NCI-H748 (cell line): ENCODE measurements at regions not wholly inside any gene's neighbourhood (a gene's known extent, or its start where the extent isn't known, plus 50 kb on each side); places are given as distances from the start of the nearest gene placed in this dataset.
A peak's percentile ranks its signal among the peaks of the same experiment; 100 is the strongest.
"Not testable (repeated sequence)": the region's sequence is repeated elsewhere in the genome, so short reads cannot be mapped to it uniquely, and the experiment has no call there.

Source experiments
- DNase-seq: peaks from one replicate; lab custom pipeline; 2025; ENCODE audit not compliant: unreplicated experiment; lab: John Stamatoyannopoulos, UW

DNA sequence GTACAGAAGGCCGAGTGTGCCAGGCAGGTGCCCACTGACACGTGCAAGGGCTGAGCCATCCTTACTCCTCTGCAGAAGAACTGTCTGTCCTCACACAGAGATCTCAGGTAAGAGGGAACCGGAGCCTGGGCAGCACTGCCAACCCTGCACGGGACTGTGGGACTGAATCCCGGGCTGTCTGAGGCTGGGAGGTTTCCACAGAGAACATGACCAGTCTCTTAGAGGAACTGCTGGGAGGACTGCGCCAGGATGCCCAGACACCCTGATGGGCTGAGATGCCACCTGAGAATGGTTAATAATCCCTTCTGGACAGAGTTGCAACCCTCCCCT, 302.9 kb upstream of the SFSWAP start:
- DNase-seq = no peak

DNA sequence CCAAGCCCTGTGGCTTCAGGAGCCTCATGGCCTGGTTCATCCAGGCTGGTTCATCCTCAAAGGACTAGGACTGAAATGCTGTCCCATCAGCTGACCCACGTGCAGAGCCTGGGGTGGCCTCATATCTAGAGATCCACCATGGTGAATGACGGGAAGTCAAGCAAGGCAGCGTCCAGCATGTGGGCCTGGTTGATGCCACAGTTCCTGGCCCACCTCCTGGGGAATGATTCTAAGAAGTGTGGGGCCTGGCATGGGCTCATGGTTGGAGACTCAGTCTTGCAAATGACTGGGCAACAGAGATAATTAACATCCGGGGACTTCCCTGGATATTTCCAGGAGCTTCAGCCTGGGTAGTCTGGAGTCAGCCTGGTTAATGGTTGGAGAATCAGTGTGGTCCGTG, 302.4 kb upstream of the SFSWAP start:
- DNase-seq = no peak

DNA sequence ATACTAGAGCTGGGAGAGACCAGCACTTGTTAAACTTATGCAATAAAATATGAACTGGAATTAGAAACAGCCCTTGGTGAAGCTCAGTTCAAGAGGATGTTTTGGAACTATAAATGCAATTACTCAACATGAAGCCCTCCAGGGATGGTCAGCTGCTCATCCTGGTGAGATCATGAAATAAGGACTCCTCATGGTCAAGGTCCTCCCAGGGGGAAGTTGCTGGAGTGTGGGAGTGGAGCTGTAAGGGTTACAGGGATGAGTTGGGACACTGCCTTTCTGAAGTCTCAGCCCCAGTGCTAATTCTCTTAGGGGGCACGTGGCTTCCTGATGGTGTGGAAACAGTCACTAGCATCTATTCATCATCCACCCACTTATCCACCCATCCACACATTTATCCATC, 301.7 kb upstream of the SFSWAP start:
- no peak for DNase-seq

DNA sequence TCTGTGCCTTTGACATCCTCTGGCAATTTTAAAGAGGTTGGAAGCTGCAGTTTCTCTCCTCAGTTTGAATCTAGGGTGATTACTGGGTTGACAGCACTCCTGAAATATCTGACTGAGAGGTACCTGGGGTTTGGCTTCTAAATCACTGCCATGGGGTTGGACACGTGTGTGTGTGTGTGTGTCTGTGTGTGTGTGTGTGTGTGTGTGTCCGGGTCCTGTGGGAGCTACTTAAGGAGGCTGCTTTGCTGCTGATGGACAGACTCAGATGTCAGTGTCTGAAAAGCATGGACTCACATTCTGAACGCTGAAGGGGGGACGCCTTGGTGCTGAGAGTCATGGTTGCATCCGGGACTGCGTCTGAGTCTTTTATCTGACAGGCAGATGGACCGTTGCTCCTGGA, 299.1 kb upstream of the SFSWAP start:
- not testable (repeated sequence) for DNase-seq

DNA sequence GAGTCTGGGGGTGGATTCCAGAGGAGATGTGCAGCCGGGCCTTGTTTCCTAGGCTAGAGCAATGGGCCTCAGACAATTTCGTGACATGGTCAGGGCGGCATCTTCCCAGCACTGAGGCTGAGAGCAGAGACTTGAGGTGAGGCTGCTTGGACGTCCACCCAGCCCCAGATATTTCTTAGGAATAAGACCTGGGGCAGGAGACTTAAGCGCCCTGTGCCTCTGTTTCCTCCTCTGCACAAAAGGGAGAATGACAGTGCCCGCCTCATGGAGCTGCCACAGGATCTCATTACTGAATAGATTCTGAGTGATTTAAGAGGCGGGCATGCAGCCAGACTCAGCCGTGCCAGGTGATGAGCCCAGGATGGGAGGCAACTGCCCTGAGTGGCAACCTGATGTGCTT, 297.9 kb upstream of the SFSWAP start:
- DNase-seq = no peak

DNA sequence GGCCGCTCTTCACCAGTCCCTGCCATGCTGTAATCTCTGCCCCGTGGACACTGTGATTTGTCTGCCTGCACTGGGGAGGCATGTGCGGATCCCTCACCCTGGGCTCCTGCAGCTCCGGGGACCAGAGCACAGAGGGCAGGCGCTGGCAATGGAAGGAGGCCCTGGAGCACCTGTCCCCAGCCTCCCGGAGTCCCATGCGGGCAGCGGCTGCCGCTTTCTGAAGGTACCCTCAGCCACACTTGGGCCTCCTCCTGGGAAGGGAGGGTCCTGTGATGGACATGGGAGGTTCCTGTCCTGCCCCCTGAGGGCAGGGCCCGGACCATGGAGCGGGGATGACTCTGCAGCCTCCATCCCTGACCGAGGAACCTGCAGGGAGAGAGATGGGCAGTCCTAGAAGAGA, 297.4 kb upstream of the SFSWAP start:
- no peak for DNase-seq

DNA sequence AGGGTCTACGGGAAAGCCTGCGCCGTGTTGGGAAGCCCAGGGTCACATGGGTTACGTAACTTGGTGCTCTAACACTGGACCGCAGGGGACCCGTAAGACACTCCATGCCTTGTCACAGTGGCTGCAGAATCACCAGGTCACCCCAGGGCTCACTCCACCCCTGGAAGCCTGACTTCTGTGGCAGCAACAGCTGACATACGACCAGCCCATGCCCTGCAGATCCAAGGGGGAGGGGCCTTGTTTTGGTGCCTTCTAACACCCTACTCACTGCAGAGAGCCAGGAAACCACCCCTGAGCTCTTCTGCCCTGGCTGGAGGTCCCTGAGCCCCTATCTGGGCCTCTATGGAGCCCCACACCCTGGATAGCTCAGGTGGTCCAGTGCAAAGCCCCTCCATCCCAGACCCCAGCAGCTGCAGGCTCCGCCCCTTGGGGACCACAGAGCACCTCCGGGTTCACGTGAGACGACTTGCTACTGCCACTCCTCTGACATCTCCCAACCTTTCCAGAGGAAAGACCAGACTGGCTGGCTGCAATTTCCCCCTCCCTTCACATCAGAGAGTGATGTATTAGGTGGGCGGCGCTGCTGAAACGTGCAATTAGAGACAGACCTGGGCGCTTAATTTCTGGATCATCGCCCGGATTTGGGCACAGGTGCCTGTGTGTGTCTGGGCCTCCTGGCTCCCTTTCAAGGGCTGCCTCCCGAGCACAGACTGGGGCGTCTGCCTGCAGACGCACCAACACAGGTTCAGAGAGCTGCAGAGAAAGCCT, 296.6 kb upstream of the SFSWAP start:
- DNase-seq = not testable (repeated sequence)

DNA sequence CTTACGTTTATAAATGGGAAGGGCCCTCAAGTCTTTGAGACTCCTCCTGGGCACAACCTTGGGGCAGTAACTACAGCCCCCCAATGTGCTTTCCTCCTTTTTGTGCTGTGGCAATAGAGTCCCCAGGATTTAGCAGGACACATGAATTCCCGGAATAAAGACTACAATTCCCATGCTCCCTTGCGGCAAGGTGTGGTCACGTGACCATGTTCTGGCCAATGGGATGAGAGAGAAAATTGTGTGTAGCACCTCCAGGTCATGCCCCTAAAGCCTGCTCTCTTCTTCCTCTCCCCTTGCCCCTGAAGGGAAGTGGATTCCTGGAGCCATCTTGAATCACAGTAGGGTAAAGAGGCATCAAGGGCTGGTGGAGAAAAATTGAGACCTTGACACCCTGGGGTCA, 295.1 kb upstream of the SFSWAP start:
- no peak for DNase-seq

DNA sequence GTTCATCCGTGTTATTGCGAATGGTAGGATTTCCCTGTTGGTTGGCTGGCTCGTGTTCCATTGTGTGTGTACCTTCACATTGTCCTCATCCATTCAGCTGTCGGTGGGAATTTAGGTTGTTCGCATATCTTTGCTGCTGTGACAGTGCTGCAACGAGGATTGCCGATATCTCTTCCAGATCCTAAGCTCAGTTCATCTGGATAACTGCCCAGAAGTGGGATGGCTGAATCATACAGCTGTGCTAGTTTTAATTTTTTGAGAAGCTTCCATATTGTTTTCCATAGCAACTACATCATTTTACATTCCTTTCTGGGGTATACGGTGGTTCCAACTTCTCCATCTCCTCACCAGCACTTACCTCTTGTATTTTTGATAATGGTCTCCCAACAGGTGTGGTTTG, 292.8 kb upstream of the SFSWAP start:
- DNase-seq = no peak

DNA sequence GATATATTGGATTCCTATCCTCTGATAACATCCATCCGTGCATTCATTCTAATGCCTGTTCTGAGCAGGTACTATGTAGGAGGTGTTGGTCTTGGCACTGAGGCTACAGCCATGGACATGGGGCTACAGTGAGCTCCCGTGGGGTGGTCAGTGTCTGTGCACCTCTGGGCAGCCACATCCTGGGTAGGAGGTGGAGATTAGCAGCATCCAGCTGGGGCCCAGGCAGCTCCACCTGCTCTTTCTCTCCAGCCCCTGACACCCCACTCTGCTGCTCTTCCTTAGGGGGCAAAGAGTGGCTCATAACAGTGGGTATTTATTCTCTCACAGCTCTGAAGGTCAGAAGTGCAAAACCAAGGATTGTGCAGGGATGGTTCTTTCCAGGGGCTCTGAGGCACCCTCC, 292.0 kb upstream of the SFSWAP start:
- DNase-seq = no peak

DNA sequence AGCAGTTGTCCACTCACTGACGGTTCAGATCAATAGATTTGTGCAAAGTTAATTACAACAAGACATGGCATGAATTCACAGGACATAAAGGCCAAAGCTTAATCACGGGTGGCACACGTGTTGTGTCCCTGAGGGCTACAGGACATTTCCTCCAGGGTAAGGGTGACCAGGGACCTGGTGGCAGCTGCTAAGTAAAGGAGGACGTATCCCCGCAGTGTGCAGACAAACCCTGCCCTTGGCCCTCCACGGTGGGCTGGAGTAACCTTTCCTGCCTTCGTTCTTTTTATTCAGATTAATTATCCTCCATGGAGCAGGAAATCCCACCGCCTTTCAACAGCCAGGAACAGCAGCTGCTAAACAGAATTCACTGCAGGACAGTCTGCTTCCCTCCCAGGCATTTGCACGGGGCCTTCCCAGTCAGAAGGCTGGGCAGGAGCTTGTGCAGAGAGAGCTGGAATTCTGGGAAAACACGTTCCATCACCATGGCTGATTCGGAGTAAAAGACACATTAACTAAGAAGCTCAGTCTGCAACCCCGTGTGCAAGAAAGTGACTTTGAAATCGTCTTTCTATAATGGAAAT, 289.9 kb upstream of the SFSWAP start:
- DNase-seq = no peak

DNA sequence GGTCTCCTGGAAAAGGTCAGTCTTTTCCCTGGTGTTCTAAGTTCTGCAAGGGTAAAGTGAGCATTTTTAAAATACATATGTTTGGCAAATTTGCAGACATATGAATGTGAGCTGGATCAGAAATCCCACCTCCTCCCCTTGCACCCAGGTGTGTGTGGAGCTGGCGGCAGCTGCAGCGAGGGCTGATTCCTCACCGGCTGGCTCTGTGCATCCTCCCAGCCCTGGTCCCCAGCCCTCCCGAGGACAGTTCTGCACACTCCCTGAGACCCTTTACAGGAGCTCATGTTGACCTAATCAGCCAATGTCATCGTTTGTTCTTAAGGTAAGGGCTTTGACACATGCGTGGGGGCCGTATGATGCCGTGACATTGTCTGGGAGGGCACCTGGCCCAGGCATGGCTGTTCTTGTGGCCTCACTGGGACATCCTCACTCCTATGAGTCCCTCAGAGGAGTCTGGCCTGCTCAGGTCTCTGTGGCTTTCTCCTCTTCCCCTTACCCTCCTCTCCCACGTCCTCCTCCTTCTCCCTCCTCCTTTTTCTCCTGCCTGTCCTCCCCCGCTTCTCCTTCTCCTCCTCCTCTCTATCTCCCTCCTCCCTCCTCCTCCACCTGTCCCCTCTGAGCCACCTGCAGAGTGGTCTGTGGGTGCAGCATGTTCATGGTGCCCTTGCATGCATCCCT, 289.2 kb upstream of the SFSWAP start:
- DNase-seq = no peak

DNA sequence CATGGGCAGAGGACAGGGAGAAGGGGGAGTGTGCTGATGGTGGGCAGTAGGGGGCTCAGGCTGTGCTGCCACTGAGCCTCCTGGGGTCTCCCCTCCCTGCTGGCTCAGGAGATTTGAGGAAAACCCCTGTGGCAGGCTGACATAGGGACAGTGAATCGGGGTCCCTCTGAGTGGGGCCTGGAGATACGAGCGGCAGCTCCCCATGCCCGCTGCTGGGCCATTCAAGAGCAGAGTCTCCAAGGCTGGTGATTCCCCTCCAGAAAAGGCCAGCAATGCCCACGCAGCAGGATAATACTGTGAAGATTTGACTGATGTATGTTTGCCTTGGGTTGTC, 288.7 kb upstream of the SFSWAP start:
- DNase-seq = no peak

DNA sequence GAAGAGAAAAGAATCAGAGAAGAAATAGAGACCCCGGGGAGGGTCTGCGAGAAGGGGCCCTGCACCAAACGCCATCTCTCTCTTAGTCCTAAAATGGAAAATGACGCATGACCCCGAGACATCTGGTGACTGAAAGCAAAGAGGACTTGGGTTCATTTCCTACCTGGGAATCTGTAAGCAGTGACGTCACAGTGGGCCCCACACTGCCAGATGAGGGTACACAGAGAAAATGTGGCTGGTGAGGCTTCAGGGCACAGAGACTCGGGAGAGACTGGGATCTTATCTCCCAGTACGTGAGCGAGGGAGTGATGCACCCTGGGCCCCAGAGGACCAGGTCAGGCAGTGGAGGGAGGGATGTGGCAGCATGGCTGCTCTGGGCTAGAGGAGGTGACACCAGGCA, 288.1 kb upstream of the SFSWAP start:
- no peak for DNase-seq

DNA sequence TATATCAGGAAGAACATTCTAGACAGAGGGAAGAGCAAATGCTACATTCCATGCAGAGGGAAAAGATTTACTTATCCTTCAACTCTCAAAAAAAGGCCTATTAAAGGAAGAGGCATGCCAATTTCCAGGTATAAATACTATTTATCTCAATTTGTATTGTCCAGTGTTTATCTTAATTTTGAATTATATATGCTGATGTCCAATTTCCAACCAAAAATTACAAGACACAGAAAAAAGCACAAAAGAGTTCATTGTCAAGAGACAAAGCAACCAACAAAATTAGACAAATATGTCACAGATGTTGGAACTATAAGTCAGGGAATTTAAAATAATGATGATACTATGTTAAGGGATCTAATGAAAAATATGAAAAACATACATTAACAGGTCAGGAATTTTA, 286.6 kb upstream of the SFSWAP start:
- DNase-seq = no peak

DNA sequence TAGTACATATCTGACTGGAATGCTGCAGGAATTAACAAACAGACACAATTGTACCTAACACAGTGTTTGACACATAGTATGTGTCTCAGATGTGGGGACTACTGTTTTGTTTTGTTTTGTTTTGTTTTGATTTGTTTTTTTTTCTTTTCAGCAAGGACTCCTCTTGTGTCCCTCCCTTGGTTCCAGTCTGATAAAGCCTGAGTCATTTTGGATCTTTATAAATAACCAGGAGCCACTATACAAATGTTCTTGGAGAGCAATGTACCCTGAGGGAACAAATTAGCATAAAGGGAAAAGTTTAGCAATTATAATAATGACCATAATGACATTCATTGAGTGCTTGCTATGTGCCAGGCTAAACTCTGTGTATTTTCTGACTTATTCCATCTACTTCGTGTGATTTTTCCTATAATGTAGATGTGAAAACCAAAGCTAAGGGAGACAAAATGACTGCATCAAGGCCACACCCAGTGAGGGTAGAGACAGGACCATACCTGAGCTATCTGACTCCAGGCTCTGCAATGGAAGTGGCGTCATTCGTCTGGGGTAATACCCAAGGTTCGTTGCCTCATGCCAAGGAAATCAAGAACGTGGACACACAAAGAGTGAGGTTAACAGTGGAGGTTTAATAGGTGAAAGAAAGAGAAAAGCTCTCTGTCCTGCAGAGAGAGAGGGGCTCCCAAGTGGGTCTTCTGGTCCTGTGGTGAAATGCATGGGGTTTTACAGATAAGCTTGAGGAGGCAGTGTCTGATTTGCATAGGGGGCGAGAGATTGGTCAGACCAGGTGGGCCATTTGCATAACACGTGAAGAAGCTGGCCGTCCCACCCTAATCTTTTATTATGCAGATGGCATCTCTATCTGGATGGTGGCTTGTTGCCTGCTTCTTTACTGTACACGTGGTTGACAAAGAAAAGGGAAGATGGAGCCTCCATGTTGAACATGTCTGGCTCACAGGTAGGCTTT, 285.5 kb upstream of the SFSWAP start:
- DNase-seq = no peak

DNA sequence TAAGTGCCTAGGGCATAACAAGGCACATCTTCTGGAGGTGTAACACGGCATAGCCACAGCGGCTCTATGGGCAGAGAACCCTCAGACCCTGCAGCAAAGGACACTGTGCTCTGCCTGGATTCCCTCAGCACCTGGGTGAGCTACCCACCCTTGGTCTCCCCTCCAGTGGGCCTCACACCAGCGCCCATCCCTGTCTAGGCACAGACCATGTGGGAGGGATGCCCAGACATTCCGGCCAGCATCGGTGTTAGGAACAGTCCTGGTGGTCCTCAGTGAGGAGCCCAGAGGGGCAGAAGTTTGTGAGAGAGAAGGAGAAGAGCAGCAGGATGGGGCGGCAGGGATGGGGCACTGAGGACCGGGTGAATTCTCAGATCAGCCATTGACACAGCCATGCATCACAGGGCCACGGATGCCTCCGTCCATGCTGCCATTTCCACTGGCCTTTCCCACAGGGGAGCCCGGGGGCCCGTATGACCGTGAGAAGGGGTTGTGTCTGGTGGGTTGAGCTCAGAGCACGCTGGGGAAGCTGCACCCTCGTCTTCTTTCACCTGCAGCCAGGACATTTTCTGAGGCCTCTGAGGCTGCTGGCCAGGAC, 282.7 kb upstream of the SFSWAP start:
- no peak for DNase-seq

DNA sequence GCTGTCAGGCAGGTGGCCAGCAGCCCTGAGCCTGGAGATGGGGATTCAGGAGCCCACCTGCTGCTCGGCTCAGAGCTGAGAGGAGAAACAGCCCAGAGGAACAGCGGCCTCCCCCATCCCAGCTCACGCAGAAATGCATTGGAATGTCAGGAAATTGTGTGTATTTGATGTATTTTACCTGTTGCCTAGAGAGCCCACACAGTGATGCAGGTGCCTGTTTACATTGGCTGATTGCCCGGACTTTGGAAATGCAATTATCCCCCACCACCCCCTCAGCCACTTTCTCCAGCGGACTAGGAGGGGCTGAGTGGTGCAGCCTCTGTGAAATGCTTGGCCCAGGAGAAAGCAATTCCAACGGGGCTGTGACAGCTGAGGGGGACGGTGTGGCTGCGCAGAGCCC, 281.7 kb upstream of the SFSWAP start:
- DNase-seq = not testable (repeated sequence)

DNA sequence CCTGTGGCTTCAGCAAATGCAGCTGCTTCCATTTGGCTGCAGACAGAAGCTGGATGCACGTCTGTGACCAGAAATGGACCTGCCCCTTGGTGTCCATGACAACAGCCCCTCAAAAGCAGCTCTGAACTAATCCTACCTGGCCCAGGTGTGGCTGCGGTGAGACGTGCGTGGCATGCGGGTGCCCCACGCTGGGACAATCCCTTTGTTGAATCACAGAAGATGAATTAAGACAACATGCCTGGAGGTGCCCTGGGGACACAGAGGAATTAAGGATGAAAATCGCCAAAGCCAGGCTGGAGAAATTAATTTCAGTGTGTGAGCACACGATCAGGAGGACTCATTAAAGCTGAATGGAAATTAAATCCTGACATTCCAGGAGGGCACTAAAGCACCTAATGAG, 281.2 kb upstream of the SFSWAP start:
- DNase-seq = peak; percentile 57

DNA sequence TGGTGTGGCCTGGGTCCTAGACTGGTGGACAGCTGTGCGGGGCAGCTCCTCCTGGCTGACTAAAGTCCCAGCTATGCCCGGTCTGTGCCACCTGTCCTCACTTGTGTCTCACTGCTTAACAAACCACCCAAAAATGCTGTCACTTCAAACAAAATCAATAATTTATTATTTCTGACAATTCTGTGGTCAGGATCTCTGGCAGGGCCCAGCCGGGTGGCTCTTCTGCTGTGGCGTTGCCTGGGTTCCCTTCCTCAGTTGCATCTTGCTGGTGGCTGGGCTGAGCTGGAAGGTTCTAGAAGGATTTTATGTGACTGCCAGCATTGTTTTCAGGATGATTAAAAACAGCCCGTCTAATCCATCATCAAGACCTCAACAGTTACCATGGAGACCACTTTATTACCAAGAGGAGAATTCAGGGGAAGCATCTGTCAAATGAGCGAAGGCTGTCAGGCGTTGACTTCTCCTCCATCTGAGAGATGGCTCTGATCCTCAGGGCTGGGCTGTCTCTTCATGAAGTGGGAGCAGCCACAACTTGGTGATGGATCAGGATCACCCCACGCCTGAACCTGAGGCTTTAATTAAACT, 280.6 kb upstream of the SFSWAP start:
- peak; percentile 14 for DNase-seq

DNA sequence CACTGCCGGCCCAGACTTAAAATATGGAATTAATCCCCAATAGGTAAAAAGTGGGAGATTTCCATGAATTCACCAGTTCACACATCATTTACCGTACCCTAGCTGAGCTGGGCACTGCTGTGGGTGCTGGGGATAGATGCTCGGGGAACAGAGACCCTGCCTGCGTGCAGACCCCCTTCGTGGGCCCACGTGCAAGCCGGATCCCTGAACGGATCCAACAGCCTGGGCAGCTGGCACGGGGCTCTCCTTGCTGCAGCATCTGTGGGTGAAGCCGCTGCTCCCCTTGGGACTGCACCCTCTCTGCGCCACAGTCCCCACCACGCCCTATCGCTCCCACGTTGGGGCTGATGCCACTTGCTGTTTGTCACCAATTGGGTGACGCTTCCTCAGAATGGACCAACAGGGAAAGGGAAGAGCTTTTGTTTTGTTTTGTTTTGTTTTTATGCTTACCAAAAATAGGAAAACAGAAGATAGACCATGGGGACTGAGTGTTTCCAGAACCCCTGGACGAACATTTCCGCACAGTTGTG, 279.7 kb upstream of the SFSWAP start:
- not testable (repeated sequence) for DNase-seq
